ENCODE measurements at regions not wholly inside any gene's neighbourhood (a gene's known extent, or its start where the extent isn't known, plus 50 kb on each side); places are given as distances from the start of the nearest gene placed in this dataset.
"Not testable (repeated sequence)": the region's sequence is repeated elsewhere in the genome, so short reads cannot be mapped to it uniquely, and the experiment has no call there.

DNA sequence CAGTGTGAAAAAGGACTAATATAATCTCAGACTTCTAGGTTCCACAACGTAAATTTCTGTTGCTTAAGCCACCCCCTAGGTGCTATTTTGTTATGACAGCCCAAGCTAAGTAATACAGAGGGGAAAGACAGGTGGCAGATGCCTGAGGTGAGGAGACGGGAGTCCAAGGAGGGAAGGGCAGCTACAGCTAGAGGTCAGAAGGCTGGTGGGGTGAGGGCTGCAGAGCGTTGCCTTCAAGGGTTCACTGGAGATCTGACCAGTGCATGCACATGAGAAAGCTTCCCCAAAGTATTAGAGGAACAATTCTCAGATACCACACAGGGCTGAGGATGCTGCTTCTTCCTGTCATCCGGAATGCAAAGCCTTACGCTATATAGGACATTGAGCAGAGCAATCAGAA is 104.7 kb upstream of the IRX4 start:
- Mint-ChIP-seq H3K27ac (no peak overlapping the region), H3K4me3 (no peak overlapping the region), H3K36me3 (ENCODE audit: low read depth) (no peaks in the 10 kb centered on the region), H3K4me1 (no peaks in the 10 kb centered on the region), H3K27me3 (peaks cover 24% of the 10 kb centered on the region), H3K9me3 (peaks cover 17% of the 10 kb centered on the region)
- ATAC-seq: no peak
- no peak for DNase-seq

GRCh38 chr5:1985781-1986180 is 103.1 kb upstream of the IRX4 start:
- ATAC-seq (no peak), DNase-seq (no peak)
- Mint-ChIP-seq H3K4me1 (no peaks in the 10 kb centered on the region), H3K9me3 (peaks cover 17% of the 10 kb centered on the region), H3K4me3 (no peak overlapping the region), H3K27me3 (peaks cover 24% of the 10 kb centered on the region), H3K36me3 (ENCODE audit: low read depth) (no peaks in the 10 kb centered on the region), H3K27ac (no peak overlapping the region)

DNA sequence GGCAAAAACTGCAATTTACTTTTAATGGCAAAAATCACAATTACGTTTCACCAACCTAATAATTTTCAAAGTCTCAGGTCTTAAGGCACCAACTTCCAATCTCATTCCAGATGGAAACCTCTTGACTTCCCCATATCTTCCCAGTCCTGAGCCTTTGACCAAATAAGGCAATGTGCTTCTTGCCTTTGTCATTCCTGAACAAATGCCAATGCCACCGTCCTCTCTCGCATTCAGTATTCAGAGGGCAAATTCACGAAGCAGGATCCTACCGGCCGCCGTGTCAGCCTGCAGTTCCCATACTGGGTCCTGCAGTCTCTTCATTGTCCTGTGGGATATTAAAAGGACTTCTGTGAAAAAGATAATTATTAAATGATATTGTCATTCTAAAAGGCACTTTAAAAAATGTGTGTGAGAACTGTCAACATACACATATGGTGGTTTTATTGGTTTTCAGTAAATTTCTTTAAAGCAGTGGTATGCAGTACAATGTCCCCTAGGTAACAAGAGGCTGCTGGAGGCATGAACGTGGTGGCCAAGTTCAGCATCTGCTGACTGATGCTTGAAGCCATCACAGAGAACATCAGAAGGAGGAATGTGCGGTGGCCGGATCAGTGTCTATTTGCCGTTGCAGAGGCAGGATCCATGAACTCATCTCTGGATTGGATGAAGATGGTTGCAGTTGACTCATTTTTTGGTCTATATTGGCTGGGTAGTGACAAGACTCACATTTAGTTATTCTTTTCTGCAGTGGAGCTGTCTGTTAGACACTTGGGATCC is 101.4 kb upstream of the IRX4 start:
- H3K4me1 Mint-ChIP-seq: no peaks in the 10 kb centered on the region
- H3K36me3 Mint-ChIP-seq (ENCODE audit: low read depth): no peaks in the 10 kb centered on the region

DNA sequence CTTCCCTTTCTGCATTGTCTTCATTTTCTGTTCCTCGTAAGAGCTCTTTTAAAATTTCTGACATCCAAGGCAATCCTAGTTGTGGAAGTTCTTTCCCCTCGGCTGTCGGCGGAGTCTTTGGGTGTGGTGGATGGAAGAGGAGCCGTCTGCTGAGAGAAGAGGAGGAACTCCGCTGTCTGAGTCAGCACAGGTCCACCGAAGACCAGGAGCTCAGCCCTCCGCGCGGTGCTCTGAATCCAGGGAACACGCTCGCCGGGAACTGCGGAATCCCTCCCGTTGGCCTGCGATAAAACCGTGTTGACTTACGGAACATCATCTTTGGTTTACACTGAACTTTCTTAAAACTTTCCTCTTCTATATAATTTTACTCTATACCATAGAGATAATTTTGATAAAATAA is 100.7 kb upstream of the IRX4 start:
- H3K36me3 Mint-ChIP-seq (ENCODE audit: low read depth): no peaks in the 10 kb centered on the region
- no peak overlapping the region for H3K4me3 Mint-ChIP-seq
- H3K27me3 Mint-ChIP-seq: peaks cover 23% of the 10 kb centered on the region
- no peaks in the 10 kb centered on the region for H3K4me1 Mint-ChIP-seq
- H3K27ac Mint-ChIP-seq: no peak overlapping the region
- no peak for DNase-seq
- peaks cover 4% of the 10 kb centered on the region for H3K9me3 Mint-ChIP-seq
- no peak for ATAC-seq

More for the DNA sequence above, 101.4 kb upstream of the IRX4 start:
- no peak for DNase-seq
- ATAC-seq: no peak
- Mint-ChIP-seq H3K27ac (no peak overlapping the region), H3K27me3 (peaks cover 25% of the 10 kb centered on the region), H3K4me3 (no peak overlapping the region), H3K9me3 (peaks cover 8% of the 10 kb centered on the region)

- DNase-seq; H3K4me3 Mint-ChIP-seq; H3K36me3 Mint-ChIP-seq (ENCODE audit: low read depth); H3K4me1 Mint-ChIP-seq; ATAC-seq; H3K9me3 Mint-ChIP-seq; H3K27ac Mint-ChIP-seq: not testable (repeated sequence)
- H3K27me3 Mint-ChIP-seq: peaks cover 24% of the 10 kb centered on the region
Measured at GRCh38 chr5:1982561-1982960, 99.8 kb upstream of the IRX4 start.

GRCh38 chr5:1975898-1976765 is 93.4 kb upstream of the IRX4 start:
- no peak for DNase-seq
- no peak for ATAC-seq
- no peaks in the 10 kb centered on the region for H3K36me3 Mint-ChIP-seq (ENCODE audit: low read depth)
- no peak overlapping the region for H3K4me3 Mint-ChIP-seq
- H3K9me3 Mint-ChIP-seq: no peaks in the 10 kb centered on the region
- no peak overlapping the region for H3K27ac Mint-ChIP-seq
- no peaks in the 10 kb centered on the region for H3K4me1 Mint-ChIP-seq
- peaks cover 27% of the 10 kb centered on the region for H3K27me3 Mint-ChIP-seq

DNA sequence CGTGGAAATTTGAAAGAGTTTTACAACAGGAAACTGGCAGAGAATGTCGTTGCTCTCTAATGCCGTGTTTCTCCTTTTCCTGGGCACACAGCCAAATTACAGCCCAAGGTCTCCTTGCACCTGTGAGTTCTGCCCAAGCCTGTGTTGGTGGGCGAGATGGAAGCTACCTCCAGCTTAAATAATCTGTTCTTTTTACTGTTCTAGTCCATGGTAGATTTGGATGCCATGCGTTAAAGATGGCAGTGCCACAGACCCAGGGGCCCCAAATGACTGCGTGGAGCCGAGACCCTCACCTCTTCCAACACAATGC is 92.6 kb upstream of the IRX4 start:
- Mint-ChIP-seq H3K27ac (no peak overlapping the region), H3K27me3 (peaks cover 27% of the 10 kb centered on the region), H3K9me3 (no peaks in the 10 kb centered on the region), H3K4me3 (no peak overlapping the region), H3K36me3 (ENCODE audit: low read depth) (no peaks in the 10 kb centered on the region), H3K4me1 (no peaks in the 10 kb centered on the region)
- ATAC-seq (no peak), DNase-seq (no peak)

DNA sequence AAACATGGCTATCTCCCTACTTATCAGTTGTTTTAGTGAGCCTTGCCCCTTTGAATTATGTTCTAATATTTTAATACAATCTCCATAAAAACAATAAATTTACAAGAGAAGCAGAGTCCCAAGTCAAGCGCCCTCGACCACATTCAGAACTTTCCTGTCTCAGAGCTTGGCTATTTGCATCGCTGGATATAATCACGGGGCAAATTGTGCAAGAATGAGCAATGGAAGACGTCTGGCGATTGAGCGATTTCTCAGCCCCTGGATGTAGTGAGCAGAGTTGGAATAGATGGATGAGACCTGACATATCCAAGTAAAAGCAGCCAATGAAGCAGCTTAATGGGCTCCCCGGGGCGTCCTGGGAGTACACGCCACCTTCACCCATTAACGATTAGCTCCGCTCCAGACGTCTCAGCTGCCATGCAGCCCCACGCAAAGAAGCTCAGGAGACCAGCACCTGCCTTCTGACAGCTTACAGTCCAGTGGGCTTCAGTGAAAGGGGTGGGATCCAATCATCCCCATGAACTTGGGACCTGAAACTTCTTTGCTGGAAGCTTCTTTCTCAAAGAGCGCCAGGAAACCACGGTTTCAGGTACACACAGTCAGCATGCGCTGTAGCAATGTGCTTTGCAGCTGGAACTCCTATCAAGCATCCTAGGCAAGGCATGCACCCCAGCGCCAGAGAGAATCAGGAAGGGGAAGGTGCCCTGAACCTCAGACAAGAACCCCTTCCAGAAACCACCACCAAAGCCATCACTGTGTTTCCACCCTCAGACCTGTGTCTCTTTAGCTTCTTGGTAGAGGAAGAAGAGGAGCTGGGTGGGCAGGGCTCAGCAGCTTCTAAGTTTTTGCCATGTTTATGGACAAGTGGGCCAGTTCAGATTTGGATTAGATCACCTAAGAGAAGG is 92.0 kb upstream of the IRX4 start:
- ATAC-seq (no peak), DNase-seq (no peak)
- no peaks in the 10 kb centered on the region for H3K4me1 Mint-ChIP-seq
- H3K4me3 Mint-ChIP-seq: no peak overlapping the region
- no peaks in the 10 kb centered on the region for H3K36me3 Mint-ChIP-seq (ENCODE audit: low read depth)
- peaks cover 26% of the 10 kb centered on the region for H3K27me3 Mint-ChIP-seq
- H3K9me3 Mint-ChIP-seq: no peaks in the 10 kb centered on the region
- no peak overlapping the region for H3K27ac Mint-ChIP-seq

GRCh38 chr5:1974081-1974480 is 91.4 kb upstream of the IRX4 start:
- H3K27ac Mint-ChIP-seq: no peak overlapping the region
- H3K9me3 Mint-ChIP-seq: no peaks in the 10 kb centered on the region
- H3K4me1 Mint-ChIP-seq: no peaks in the 10 kb centered on the region
- peaks cover 23% of the 10 kb centered on the region for H3K27me3 Mint-ChIP-seq
- no peaks in the 10 kb centered on the region for H3K36me3 Mint-ChIP-seq (ENCODE audit: low read depth)
- ATAC-seq (no peak), DNase-seq (no peak)
- no peak overlapping the region for H3K4me3 Mint-ChIP-seq

- Mint-ChIP-seq H3K4me1 (no peaks in the 10 kb centered on the region), H3K36me3 (ENCODE audit: low read depth) (no peaks in the 10 kb centered on the region), H3K4me3 (no peak overlapping the region), H3K27me3 (peaks cover 21% of the 10 kb centered on the region), H3K9me3 (no peaks in the 10 kb centered on the region), H3K27ac (no peak overlapping the region)
- ATAC-seq (no peak), DNase-seq (no peak)
Measured at GRCh38 chr5:1973391-1974013, 90.8 kb upstream of the IRX4 start.

GRCh38 chr5:1971944-1972343 is 89.2 kb upstream of the IRX4 start:
- H3K27me3 Mint-ChIP-seq: peaks cover 19% of the 10 kb centered on the region
- H3K4me1 Mint-ChIP-seq: no peaks in the 10 kb centered on the region
- H3K27ac Mint-ChIP-seq: no peak overlapping the region
- no peaks in the 10 kb centered on the region for H3K9me3 Mint-ChIP-seq
- DNase-seq (no peak), ATAC-seq (no peak)
- no peaks in the 10 kb centered on the region for H3K36me3 Mint-ChIP-seq (ENCODE audit: low read depth)
- H3K4me3 Mint-ChIP-seq: no peak overlapping the region

GRCh38 chr5:1967736-1968135 is 85.0 kb upstream of the IRX4 start:
- Mint-ChIP-seq H3K4me3 (no peak overlapping the region), H3K36me3 (ENCODE audit: low read depth) (no peaks in the 10 kb centered on the region), H3K9me3 (no peaks in the 10 kb centered on the region), H3K27me3 (peaks cover 9% of the 10 kb centered on the region), H3K27ac (no peak overlapping the region), H3K4me1 (no peaks in the 10 kb centered on the region)
- DNase-seq (no peak), ATAC-seq (no peak)

DNA sequence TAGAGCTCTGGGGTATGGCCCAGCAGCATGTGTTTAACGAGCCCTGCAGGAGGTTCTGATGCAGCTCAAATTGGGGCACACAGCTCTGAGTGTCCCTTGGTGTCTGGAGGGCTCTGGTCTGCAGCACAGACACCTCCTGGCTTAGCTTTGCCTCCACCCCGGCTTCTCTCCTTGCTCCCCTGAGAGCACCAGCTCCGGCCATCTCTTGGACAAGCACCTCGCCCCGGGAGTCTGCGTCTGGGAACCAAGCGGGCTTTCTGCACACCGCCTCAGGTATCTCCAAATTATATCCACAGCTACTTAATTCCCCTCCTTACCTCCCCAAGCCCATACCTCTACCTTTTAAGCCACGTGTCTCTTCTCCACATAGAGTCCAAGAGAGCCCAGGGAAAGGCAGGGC is 83.7 kb upstream of the IRX4 start:
- H3K4me1 Mint-ChIP-seq: no peaks in the 10 kb centered on the region
- peaks cover 12% of the 10 kb centered on the region for H3K27me3 Mint-ChIP-seq
- H3K36me3 Mint-ChIP-seq (ENCODE audit: low read depth): no peaks in the 10 kb centered on the region
- no peaks in the 10 kb centered on the region for H3K9me3 Mint-ChIP-seq
- DNase-seq (no peak), ATAC-seq (no peak)
- H3K27ac Mint-ChIP-seq: no peak overlapping the region
- H3K4me3 Mint-ChIP-seq: no peak overlapping the region

DNA sequence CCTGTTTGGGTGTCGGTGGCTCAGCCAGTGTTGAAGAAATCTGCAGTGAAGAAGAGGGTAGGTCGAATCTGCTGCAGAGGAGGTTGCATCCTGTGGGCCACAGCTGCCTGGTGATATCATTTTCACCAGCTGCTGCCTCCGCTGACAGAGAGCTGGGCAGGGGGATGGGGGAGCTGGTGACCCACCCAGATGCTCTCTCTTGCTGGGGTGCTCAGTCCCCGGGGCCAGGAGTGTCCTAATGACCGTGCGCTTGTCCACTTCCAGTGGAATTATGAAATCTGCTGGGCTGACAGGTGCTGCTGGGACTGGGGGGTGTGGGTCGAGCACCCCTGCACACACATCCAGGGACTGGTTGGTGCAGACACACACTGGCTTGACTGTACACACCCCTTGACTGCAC is 83.2 kb upstream of the IRX4 start:
- Mint-ChIP-seq H3K27me3 (peaks cover 12% of the 10 kb centered on the region), H3K4me3 (no peak overlapping the region), H3K36me3 (ENCODE audit: low read depth) (no peaks in the 10 kb centered on the region), H3K9me3 (no peaks in the 10 kb centered on the region), H3K27ac (no peak overlapping the region), H3K4me1 (no peaks in the 10 kb centered on the region)
- ATAC-seq (no peak), DNase-seq (no peak)
